GM23338 (cell line): ENCODE measurements at regions not wholly inside any gene's neighbourhood (a gene's known extent, or its start where the extent isn't known, plus 50 kb on each side); places are given as distances from the start of the nearest gene placed in this dataset.

ENCODE experiments used
- CREB1 ChIP-seq: fragments of 250-450 bp; sonication (Bioruptor Pico); IDR thresholded peaks from 2 replicates; pipeline ENCODE4 v1.5.0; 2020; ENCODE audit warnings: low read depth, mild to moderate bottlenecking, moderate library complexity
- EZH2 ChIP-seq: fragments of 200-600 bp; sonication (generic); IDR thresholded peaks from one replicate; pipeline ENCODE4 v1.8.0; 2017; ENCODE audit warnings: antibody characterized with exemption, mild to moderate bottlenecking, low read depth; ENCODE audit not compliant: unreplicated experiment
- EZH2phosphoT487 ChIP-seq: fragments of 200-600 bp; sonication (generic); IDR thresholded peaks from one replicate; pipeline ENCODE4 v1.8.1; 2018; ENCODE audit warnings: antibody characterized with exemption; ENCODE audit not compliant: unreplicated experiment
- JUNB ChIP-seq: IDR thresholded peaks from one replicate; pipeline ENCODE4 v1.6.1; 2016; ENCODE audit warnings: antibody characterized with exemption; ENCODE audit not compliant: unreplicated experiment
- NANOG ChIP-seq: IDR thresholded peaks from 2 replicates; pipeline ENCODE4 v1.6.1; 2016; ENCODE audit warnings: antibody characterized with exemption, borderline replicate concordance
- POLR2AphosphoS5 ChIP-seq: IDR thresholded peaks from 2 replicates; pipeline ENCODE4 v1.6.1; 2016; ENCODE audit warnings: antibody characterized with exemption, low read depth
- REST ChIP-seq: IDR thresholded peaks from one replicate; pipeline ENCODE4 v1.6.1; 2018; ENCODE audit warnings: antibody characterized with exemption; ENCODE audit not compliant: unreplicated experiment
- ZNF114 ChIP-seq: fragments of 250-450 bp; sonication (Bioruptor Pico); IDR thresholded peaks from 2 replicates; pipeline ENCODE4 v1.5.0; 2020; ENCODE audit warnings: mild to moderate bottlenecking, moderate library complexity
- ZNF331 ChIP-seq: fragments of 250-450 bp; sonication (Bioruptor Pico); IDR thresholded peaks from 2 replicates; pipeline ENCODE4 v1.5.0; 2020; ENCODE audit warnings: low read depth, mild to moderate bottlenecking, moderate library complexity
- TF ChIP-seq, protein P1 (sequence below), 2 experiments: fragments of 200-600 bp in 1 of 2; sonication (generic) in 1 of 2; conservative IDR thresholded peaks; 2 replicates each; pipeline versions ENCODE4 v1.5.1 to v1.6.1; 2016 to 2017; ENCODE audit warnings: antibody characterized with exemption in 2 of 2, low read depth in 2 of 2, mild to moderate bottlenecking in 2 of 2, moderate library complexity in 1 of 2
- TF ChIP-seq, protein P2 (sequence below): fragments of 250-450 bp; sonication (Bioruptor Pico); IDR thresholded peaks from 2 replicates; pipeline ENCODE4 v1.5.0; 2020; ENCODE audit warnings: mild to moderate bottlenecking, moderate library complexity
- TF ChIP-seq, protein P3 (sequence below): IDR thresholded peaks from 2 replicates; pipeline ENCODE4 v1.6.1; 2016; ENCODE audit warnings: antibody characterized with exemption

GRCh38 chr20:21798384-21798783 lies 92.9 kb downstream of the PAX1 start:
- TF ChIP-seq, protein P1, sequence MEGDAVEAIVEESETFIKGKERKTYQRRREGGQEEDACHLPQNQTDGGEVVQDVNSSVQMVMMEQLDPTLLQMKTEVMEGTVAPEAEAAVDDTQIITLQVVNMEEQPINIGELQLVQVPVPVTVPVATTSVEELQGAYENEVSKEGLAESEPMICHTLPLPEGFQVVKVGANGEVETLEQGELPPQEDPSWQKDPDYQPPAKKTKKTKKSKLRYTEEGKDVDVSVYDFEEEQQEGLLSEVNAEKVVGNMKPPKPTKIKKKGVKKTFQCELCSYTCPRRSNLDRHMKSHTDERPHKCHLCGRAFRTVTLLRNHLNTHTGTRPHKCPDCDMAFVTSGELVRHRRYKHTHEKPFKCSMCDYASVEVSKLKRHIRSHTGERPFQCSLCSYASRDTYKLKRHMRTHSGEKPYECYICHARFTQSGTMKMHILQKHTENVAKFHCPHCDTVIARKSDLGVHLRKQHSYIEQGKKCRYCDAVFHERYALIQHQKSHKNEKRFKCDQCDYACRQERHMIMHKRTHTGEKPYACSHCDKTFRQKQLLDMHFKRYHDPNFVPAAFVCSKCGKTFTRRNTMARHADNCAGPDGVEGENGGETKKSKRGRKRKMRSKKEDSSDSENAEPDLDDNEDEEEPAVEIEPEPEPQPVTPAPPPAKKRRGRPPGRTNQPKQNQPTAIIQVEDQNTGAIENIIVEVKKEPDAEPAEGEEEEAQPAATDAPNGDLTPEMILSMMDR (conservative IDR thresholded peaks at IDR 0.05; ENCODE audit: low read depth in 2 of 2), result no peak
- TF ChIP-seq POLR2AphosphoS5, result no peak
- no peak for TF ChIP-seq CREB1 (CRISPR knock-in tag)
- TF ChIP-seq, protein P2, sequence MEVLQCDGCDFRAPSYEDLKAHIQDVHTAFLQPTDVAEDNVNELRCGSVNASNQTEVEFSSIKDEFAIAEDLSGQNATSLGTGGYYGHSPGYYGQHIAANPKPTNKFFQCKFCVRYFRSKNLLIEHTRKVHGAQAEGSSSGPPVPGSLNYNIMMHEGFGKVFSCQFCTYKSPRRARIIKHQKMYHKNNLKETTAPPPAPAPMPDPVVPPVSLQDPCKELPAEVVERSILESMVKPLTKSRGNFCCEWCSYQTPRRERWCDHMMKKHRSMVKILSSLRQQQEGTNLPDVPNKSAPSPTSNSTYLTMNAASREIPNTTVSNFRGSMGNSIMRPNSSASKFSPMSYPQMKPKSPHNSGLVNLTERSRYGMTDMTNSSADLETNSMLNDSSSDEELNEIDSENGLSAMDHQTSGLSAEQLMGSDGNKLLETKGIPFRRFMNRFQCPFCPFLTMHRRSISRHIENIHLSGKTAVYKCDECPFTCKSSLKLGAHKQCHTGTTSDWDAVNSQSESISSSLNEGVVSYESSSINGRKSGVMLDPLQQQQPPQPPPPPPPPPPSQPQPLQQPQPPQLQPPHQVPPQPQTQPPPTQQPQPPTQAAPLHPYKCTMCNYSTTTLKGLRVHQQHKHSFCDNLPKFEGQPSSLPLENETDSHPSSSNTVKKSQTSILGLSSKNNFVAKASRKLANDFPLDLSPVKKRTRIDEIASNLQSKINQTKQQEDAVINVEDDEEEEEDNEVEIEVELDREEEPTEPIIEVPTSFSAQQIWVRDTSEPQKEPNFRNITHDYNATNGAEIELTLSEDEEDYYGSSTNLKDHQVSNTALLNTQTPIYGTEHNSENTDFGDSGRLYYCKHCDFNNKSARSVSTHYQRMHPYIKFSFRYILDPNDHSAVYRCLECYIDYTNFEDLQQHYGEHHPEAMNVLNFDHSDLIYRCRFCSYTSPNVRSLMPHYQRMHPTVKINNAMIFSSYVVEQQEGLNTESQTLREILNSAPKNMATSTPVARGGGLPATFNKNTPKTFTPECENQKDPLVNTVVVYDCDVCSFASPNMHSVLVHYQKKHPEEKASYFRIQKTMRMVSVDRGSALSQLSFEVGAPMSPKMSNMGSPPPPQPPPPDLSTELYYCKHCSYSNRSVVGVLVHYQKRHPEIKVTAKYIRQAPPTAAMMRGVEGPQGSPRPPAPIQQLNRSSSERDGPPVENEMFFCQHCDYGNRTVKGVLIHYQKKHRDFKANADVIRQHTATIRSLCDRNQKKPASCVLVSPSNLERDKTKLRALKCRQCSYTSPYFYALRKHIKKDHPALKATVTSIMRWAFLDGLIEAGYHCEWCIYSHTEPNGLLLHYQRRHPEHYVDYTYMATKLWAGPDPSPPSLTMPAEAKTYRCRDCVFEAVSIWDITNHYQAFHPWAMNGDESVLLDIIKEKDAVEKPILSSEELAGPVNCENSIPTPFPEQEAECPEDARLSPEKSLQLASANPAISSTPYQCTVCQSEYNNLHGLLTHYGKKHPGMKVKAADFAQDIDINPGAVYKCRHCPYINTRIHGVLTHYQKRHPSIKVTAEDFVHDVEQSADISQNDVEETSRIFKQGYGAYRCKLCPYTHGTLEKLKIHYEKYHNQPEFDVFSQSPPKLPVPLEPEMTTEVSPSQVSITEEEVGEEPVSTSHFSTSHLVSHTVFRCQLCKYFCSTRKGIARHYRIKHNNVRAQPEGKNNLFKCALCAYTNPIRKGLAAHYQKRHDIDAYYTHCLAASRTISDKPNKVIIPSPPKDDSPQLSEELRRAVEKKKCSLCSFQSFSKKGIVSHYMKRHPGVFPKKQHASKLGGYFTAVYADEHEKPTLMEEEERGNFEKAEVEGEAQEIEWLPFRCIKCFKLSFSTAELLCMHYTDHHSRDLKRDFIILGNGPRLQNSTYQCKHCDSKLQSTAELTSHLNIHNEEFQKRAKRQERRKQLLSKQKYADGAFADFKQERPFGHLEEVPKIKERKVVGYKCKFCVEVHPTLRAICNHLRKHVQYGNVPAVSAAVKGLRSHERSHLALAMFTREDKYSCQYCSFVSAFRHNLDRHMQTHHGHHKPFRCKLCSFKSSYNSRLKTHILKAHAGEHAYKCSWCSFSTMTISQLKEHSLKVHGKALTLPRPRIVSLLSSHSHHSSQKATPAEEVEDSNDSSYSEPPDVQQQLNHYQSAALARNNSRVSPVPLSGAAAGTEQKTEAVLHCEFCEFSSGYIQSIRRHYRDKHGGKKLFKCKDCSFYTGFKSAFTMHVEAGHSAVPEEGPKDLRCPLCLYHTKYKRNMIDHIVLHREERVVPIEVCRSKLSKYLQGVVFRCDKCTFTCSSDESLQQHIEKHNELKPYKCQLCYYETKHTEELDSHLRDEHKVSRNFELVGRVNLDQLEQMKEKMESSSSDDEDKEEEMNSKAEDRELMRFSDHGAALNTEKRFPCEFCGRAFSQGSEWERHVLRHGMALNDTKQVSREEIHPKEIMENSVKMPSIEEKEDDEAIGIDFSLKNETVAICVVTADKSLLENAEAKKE (CRISPR knock-in tag), result no peak
- TF ChIP-seq EZH2, result no peak
- TF ChIP-seq EZH2phosphoT487, result no peak
- TF ChIP-seq REST, result no peak
- TF ChIP-seq JUNB, result no peak
- TF ChIP-seq ZNF331 (CRISPR knock-in tag), result no peak
- TF ChIP-seq, protein P3, sequence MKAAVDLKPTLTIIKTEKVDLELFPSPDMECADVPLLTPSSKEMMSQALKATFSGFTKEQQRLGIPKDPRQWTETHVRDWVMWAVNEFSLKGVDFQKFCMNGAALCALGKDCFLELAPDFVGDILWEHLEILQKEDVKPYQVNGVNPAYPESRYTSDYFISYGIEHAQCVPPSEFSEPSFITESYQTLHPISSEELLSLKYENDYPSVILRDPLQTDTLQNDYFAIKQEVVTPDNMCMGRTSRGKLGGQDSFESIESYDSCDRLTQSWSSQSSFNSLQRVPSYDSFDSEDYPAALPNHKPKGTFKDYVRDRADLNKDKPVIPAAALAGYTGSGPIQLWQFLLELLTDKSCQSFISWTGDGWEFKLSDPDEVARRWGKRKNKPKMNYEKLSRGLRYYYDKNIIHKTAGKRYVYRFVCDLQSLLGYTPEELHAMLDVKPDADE, result no peak
- TF ChIP-seq NANOG, result no peak
- TF ChIP-seq ZNF114 (CRISPR knock-in tag), result no peak
